ENCODE measurements at regions not wholly inside any gene's neighbourhood (a gene's known extent, or its start where the extent isn't known, plus 50 kb on each side); places are given as distances from the start of the nearest gene placed in this dataset.

- in situ Hi-C loops (cut with HindIII; ENCODE audit: low pct_unique_long_range_greater_than_20kb, low sequenced_read_pairs), result no loop called here
- no peak for DNase-seq (ENCODE audit: low read depth)
Measured at GRCh38 chr20:50242548-50242862, 51.9 kb downstream of the CEBPB start.

- DNase-seq (ENCODE audit: low read depth), result peak; percentile 51
- in situ Hi-C loops (cut with HindIII; ENCODE audit: low pct_unique_long_range_greater_than_20kb, low sequenced_read_pairs), result no loop called here
Measured at GRCh38 chr20:50242863-50243609, 52.4 kb downstream of the CEBPB start.

- in situ Hi-C loops (cut with HindIII; ENCODE audit: low pct_unique_long_range_greater_than_20kb, low sequenced_read_pairs), result no loop called here
- DNase-seq (ENCODE audit: low read depth), result no peak
Measured at GRCh38 chr20:50243610-50244351, 53.2 kb downstream of the CEBPB start.

- DNase-seq (ENCODE audit: low read depth), result no peak
- in situ Hi-C loops (cut with HindIII; ENCODE audit: low pct_unique_long_range_greater_than_20kb, low sequenced_read_pairs), result no loop called here
Measured at GRCh38 chr20:50244352-50245149, 53.9 kb downstream of the CEBPB start.

GRCh38 chr20:50245498-50246366, 55.1 kb downstream of the CEBPB start:
- peak; percentile 37 for DNase-seq (ENCODE audit: low read depth)

GRCh38 chr20:50246367-50247195, 56.0 kb downstream of the CEBPB start:
- DNase-seq (ENCODE audit: low read depth), result no peak
- in situ Hi-C loops (cut with HindIII; ENCODE audit: low pct_unique_long_range_greater_than_20kb, low sequenced_read_pairs), result no loop called here

More at GRCh38 chr20:50245498-50246366, 55.1 kb downstream of the CEBPB start:
- in situ Hi-C loops (cut with HindIII; ENCODE audit: low pct_unique_long_range_greater_than_20kb, low sequenced_read_pairs), result no loop called here

- no peak for DNase-seq (ENCODE audit: low read depth)
- in situ Hi-C loops (cut with HindIII; ENCODE audit: low pct_unique_long_range_greater_than_20kb, low sequenced_read_pairs), result no loop called here
Measured at GRCh38 chr20:50247196-50248094, 56.8 kb downstream of the CEBPB start.

GRCh38 chr20:50248104-50248641, 57.5 kb downstream of the CEBPB start:
- in situ Hi-C loops (cut with HindIII; ENCODE audit: low pct_unique_long_range_greater_than_20kb, low sequenced_read_pairs), result no loop called here
- no peak for DNase-seq (ENCODE audit: low read depth)

- in situ Hi-C loops (cut with HindIII; ENCODE audit: low pct_unique_long_range_greater_than_20kb, low sequenced_read_pairs), result no loop called here
- no peak for DNase-seq (ENCODE audit: low read depth)
Measured at GRCh38 chr20:50249447-50250388, 59.1 kb downstream of the CEBPB start.

GRCh38 chr20:50250679-50251382, 60.2 kb downstream of the CEBPB start:
- in situ Hi-C loops (cut with HindIII; ENCODE audit: low pct_unique_long_range_greater_than_20kb, low sequenced_read_pairs), result no loop called here
- no peak for DNase-seq (ENCODE audit: low read depth)

- no peak for DNase-seq (ENCODE audit: low read depth)
- in situ Hi-C loops (cut with HindIII; ENCODE audit: low pct_unique_long_range_greater_than_20kb, low sequenced_read_pairs), result no loop called here
Measured at GRCh38 chr20:50251383-50251748, 60.7 kb downstream of the CEBPB start.

GRCh38 chr20:50251992-50252511, 61.4 kb downstream of the CEBPB start:
- peak; percentile 53 for DNase-seq (ENCODE audit: low read depth)
- in situ Hi-C loops (cut with HindIII; ENCODE audit: low pct_unique_long_range_greater_than_20kb, low sequenced_read_pairs), result no loop called here

- DNase-seq (ENCODE audit: low read depth), result no peak
- in situ Hi-C loops (cut with HindIII; ENCODE audit: low pct_unique_long_range_greater_than_20kb, low sequenced_read_pairs), result no loop called here
Measured at GRCh38 chr20:50252701-50253100, 62.1 kb downstream of the CEBPB start.

- in situ Hi-C loops (cut with HindIII; ENCODE audit: low pct_unique_long_range_greater_than_20kb, low sequenced_read_pairs), result no loop called here
- DNase-seq (ENCODE audit: low read depth), result no peak
Measured at GRCh38 chr20:50253101-50253500, 62.5 kb downstream of the CEBPB start.
